ENCODE measurements at regions not wholly inside any gene's neighbourhood (a gene's known extent, or its start where the extent isn't known, plus 50 kb on each side); places are given as distances from the start of the nearest gene placed in this dataset.

- H3K27ac ChIP-seq (ENCODE audit: low read depth in 1 of 2, low read length in 2 of 2) = no peak overlapping the region
- CTCF ChIA-PET = no interaction called here
- no peak for TF ChIP-seq CTCF (IDR thresholded peaks at IDR 0.05)
These were observed 453.1 kb downstream of the ADCYAP1 start for GRCh38 chr18:1357724-1358123.

DNA sequence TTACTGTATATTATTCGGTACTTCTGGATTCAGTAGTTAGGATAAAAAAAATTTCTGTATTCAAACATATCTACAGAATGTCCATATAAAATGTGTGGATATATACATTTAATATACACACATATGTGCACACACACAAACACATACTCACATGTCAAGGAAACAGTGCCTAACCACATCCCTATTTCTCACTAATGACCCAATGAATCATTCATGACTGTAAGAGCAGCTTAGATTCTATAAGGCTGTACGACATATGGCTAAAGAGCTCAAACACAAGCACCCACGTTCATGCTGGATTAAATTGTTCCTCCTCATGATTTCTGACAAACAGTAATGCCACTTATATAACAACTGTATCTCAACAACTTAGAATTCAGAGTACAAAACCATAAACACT is 457.3 kb downstream of the ADCYAP1 start:
- H3K4me1 ChIP-seq (ENCODE audit: insufficient read depth, low read length) = no peaks in the 10 kb centered on the region
- no peak for ATAC-seq (ENCODE audit: poor library complexity)

More at GRCh38 chr18:1357724-1358123, 453.1 kb downstream of the ADCYAP1 start:
- no peaks in the 10 kb centered on the region for H3K4me1 Mint-ChIP-seq (ENCODE audit: low read depth)
- POLR2A ChIA-PET = no interaction called here
- H3K36me3 Mint-ChIP-seq (ENCODE audit: low read depth) = no peaks in the 10 kb centered on the region
- Histone ChIP-seq H3K4me3 (ENCODE audit: low read length) (no peak overlapping the region), H3K4me1 (ENCODE audit: insufficient read depth, low read length) (no peaks in the 10 kb centered on the region), H3K27me3 (ENCODE audit: control insufficient read depth in 1 of 2, insufficient read depth in 2 of 2, low read length in 2 of 2) (no peaks in the 10 kb centered on the region), H3K36me3 (ENCODE audit: insufficient read depth, low read length) (no peaks in the 10 kb centered on the region), H3K9me3 (ENCODE audit: control insufficient read depth in 1 of 2, insufficient read depth in 1 of 2, low read length in 2 of 2) (peaks cover 0 to 5% of the 10 kb centered on the region in 2 experiments)
- no peaks in the 10 kb centered on the region for H3K27me3 Mint-ChIP-seq
- no peak for ATAC-seq (ENCODE audit: poor library complexity)
- H3K9me3 Mint-ChIP-seq = no peaks in the 10 kb centered on the region
- H3K27ac Mint-ChIP-seq = no peak overlapping the region
- DNase-seq = no peak
- no peak overlapping the region for H3K4me3 Mint-ChIP-seq
- intact Hi-C loops (cut with DNase I, micrococcal nuclease) = no loop called here

GRCh38 chr18:1370552-1370951 is 465.9 kb downstream of the ADCYAP1 start:
- H3K27me3 Mint-ChIP-seq = no peaks in the 10 kb centered on the region
- H3K27ac Mint-ChIP-seq = no peak overlapping the region
- no peak for ATAC-seq (ENCODE audit: poor library complexity)
- Histone ChIP-seq H3K36me3 (ENCODE audit: insufficient read depth, low read length) (no peaks in the 10 kb centered on the region), H3K4me1 (ENCODE audit: insufficient read depth, low read length) (no peaks in the 10 kb centered on the region), H3K27me3 (ENCODE audit: control insufficient read depth in 1 of 2, insufficient read depth in 2 of 2, low read length in 2 of 2) (no peaks in the 10 kb centered on the region), H3K27ac (ENCODE audit: low read depth in 1 of 2, low read length in 2 of 2) (no peak overlapping the region), H3K4me3 (ENCODE audit: low read length) (no peak overlapping the region), H3K9me3 (ENCODE audit: control insufficient read depth in 1 of 2, insufficient read depth in 1 of 2, low read length in 2 of 2) (no peaks in the 10 kb centered on the region)
- H3K4me3 Mint-ChIP-seq = no peak overlapping the region
- H3K9me3 Mint-ChIP-seq = peaks cover 3% of the 10 kb centered on the region
- no peak for TF ChIP-seq CTCF (IDR thresholded peaks at IDR 0.05)
- POLR2A ChIA-PET = no interaction called here
- H3K4me1 Mint-ChIP-seq (ENCODE audit: low read depth) = no peaks in the 10 kb centered on the region
- CTCF ChIA-PET = no interaction called here
- no peak for DNase-seq
- intact Hi-C loops (cut with DNase I, micrococcal nuclease) = no loop called here
- no peaks in the 10 kb centered on the region for H3K36me3 Mint-ChIP-seq (ENCODE audit: low read depth)

More for the DNA sequence above, 457.3 kb downstream of the ADCYAP1 start:
- intact Hi-C loops (cut with DNase I, micrococcal nuclease) = no loop called here
- Mint-ChIP-seq H3K27me3 (no peaks in the 10 kb centered on the region), H3K27ac (no peak overlapping the region), H3K9me3 (peaks cover 2% of the 10 kb centered on the region), H3K4me3 (no peak overlapping the region), H3K4me1 (ENCODE audit: low read depth) (no peaks in the 10 kb centered on the region), H3K36me3 (ENCODE audit: low read depth) (no peaks in the 10 kb centered on the region)
- no peak for DNase-seq
- Histone ChIP-seq H3K9me3 (ENCODE audit: control insufficient read depth in 1 of 2, insufficient read depth in 1 of 2, low read length in 2 of 2) (no peaks in the 10 kb centered on the region), H3K4me3 (ENCODE audit: low read length) (no peak overlapping the region), H3K27ac (ENCODE audit: low read depth in 1 of 2, low read length in 2 of 2) (no peak overlapping the region), H3K36me3 (ENCODE audit: insufficient read depth, low read length) (no peaks in the 10 kb centered on the region), H3K27me3 (ENCODE audit: control insufficient read depth in 1 of 2, insufficient read depth in 2 of 2, low read length in 2 of 2) (no peaks in the 10 kb centered on the region)
- POLR2A ChIA-PET = no interaction called here
- CTCF ChIA-PET = no interaction called here
- no peak for TF ChIP-seq CTCF (IDR thresholded peaks at IDR 0.05)
